Fibroblast of mammary gland (primary cell): ENCODE measurements at regions not wholly inside any gene's neighbourhood (a gene's known extent, or its start where the extent isn't known, plus 50 kb on each side); places are given as distances from the start of the nearest gene placed in this dataset.

Experiments used
- DNase-seq: peaks from one replicate; pipeline ENCODE4 v3.0.0-alpha.2; 2010; ENCODE audit warnings: low read depth
- H3K4me3 ChIP-seq: 2 replicates; pipeline ENCODE4 v1.5.1; 2011; ENCODE audit warnings: low read depth, mild to moderate bottlenecking, low read length, moderate library complexity; ENCODE audit not compliant: control insufficient read depth
- TF ChIP-seq, protein P1 (sequence below): conservative IDR thresholded peaks from 2 replicates; pipeline ENCODE4 v1.5.1; 2011; ENCODE audit warnings: low read depth, low read length, inconsistent platforms; ENCODE audit not compliant: control insufficient read depth, insufficient read depth

DNA sequence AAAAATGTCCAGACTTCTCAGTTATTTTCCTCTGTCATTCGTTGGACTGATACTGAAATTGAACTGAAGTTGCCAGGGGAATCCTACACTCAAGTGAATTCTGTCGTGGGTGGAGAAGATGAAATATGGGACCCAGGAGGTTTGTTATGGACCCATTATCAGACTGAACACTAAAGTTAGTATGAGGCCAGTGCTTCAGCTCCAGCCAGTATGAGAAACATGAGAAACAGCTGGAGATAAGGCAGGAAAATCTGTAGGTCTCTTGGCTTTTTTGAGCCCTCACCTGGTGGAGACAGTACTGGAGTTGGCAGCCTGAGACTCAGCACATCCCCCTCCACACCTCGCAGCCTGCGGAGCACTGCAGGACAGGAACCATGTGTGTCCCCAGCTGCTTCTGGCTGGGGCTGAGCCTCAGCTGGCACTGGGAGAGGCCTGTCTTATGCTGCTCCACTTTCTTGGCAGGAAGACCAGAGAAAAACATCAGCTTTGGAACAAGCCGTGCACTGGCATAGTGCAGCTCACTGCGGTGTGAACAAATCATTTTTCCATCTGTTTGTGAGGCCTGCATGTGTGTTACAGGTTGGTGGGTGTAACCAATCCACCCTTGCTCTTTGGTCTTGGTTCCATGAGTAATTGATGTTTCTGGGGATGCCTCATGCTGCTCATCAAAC is 641.0 kb downstream of the FGF9 start:
- TF ChIP-seq, protein P1, sequence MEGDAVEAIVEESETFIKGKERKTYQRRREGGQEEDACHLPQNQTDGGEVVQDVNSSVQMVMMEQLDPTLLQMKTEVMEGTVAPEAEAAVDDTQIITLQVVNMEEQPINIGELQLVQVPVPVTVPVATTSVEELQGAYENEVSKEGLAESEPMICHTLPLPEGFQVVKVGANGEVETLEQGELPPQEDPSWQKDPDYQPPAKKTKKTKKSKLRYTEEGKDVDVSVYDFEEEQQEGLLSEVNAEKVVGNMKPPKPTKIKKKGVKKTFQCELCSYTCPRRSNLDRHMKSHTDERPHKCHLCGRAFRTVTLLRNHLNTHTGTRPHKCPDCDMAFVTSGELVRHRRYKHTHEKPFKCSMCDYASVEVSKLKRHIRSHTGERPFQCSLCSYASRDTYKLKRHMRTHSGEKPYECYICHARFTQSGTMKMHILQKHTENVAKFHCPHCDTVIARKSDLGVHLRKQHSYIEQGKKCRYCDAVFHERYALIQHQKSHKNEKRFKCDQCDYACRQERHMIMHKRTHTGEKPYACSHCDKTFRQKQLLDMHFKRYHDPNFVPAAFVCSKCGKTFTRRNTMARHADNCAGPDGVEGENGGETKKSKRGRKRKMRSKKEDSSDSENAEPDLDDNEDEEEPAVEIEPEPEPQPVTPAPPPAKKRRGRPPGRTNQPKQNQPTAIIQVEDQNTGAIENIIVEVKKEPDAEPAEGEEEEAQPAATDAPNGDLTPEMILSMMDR = no peak
- DNase-seq = no peak
- no peak overlapping the region for H3K4me3 ChIP-seq

DNA sequence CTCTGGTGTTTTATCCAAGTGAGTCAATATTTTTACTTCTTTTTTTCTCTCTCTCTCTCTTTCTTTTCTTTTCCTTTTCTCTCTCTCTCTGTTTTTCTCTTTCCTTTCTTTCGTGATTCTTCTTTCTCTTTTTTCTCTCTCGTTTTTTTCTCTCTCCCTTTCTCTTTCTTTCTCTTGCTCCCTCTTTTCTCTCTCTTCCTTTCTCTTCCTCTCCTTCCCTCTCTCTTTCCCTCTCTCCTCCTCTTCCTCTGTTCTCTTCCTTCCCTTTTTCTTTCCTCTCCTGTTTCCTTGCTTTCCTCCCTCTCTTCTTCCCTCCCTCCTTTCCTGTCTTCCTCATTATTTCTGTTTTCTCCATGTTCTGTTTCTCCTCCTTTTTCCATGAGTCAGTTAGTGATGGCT is 641.5 kb downstream of the FGF9 start:
- DNase-seq = no peak
- TF ChIP-seq, protein P1 = no peak
- H3K4me3 ChIP-seq = no peak overlapping the region

DNA sequence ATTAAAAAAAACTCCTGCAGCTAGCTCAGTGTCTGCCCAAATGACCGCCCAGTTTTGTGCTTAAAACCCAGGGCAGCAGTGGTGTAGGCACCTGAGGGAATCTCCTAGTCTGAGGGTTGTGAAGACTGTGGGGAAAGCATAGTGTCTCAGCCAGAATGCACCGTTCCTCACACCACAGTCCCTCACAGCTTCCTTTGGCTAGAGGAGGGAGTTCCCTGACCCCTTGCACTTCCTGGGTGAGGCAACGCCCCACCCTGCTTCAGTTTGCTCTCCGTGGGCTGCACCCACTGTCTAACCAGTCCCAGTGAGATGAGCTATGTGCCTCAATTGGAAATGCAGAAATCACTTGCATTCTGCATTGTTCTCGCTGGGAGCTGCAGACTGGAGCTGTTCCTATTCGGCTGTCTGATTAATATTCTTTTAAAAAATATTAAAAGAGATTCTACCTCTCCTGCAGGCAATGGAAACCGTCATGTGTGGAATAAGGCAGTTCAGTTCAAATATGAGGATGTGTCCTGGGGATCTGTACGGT is 645.7 kb downstream of the FGF9 start:
- TF ChIP-seq, protein P1 = no peak
- no peak for DNase-seq
- no peak overlapping the region for H3K4me3 ChIP-seq

DNA sequence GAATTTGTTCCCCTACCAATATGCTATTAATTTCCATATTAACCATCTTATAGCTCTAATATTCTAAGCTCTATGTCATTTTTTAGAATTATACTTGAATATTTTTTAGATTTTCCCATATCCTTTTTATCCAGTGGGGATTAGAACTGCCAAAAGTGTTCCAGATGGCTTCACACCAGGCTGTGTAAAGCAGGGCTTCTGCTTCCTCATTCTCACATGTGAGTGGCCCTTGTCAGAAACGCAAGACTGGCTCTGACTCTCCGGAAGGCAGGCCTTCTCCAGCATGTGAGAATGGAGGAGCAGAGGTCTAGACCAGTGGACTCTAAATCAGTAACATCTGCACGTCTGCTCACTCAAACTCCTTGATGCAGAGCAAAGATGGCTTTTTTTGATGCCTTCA is 650.1 kb downstream of the FGF9 start:
- no peak for DNase-seq
- TF ChIP-seq, protein P1 = no peak
- no peak overlapping the region for H3K4me3 ChIP-seq

DNA sequence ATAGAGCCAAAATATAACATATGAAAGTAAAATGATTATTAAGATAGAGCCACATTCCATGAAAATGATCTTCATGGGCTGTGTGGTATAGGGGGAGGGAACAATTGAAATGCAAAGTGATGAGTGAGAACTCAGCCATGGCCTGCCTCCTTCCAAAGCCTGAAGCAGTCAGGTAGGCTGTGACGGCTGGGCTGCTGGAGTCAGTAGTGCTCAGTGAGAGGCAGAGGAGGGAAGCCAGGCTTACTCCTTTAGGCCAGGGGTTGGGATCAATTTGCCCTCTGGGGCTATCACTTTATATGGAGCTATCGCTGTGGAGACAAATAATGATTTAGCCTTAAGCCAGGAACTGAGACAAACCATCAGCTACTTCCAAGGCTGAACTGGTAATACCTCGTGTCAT is 654.9 kb downstream of the FGF9 start:
- DNase-seq = no peak
- H3K4me3 ChIP-seq = no peak overlapping the region
- TF ChIP-seq, protein P1 = no peak

DNA sequence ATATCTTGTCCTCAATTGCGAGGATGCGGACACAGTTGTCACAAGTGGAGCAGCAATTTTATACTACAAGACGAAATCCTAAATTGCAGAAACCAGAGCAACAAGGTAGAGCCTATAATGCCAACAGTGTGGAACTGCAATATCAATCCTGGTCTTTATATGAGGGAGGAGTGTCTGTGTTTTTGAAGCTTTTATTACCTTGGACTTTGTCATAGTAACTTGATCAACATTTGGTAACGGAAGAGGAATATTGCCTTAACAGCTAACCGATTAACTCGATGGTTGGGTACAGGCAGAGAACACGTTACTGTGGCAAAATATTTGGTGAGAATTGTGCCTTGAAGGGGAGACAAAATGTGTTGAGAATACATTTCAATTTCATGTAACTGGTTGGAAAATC is 661.5 kb downstream of the FGF9 start:
- DNase-seq = no peak
- no peak overlapping the region for H3K4me3 ChIP-seq
- TF ChIP-seq, protein P1 = no peak
